HG02763 (cell line): ENCODE measurements at regions not wholly inside any gene's neighbourhood (a gene's known extent, or its start where the extent isn't known, plus 50 kb on each side); places are given as distances from the start of the nearest gene placed in this dataset.
A peak's percentile ranks its signal among the peaks of the same experiment; 100 is the strongest.

Experiments
- ATAC-seq: cut with Tn5 transposase; IDR thresholded peaks from one replicate; pipeline ENCODE4 v1.9.1; 2021; ENCODE audit warnings: mild to moderate bottlenecking, moderate library complexity; ENCODE audit not compliant: unreplicated experiment

- no peak for ATAC-seq
Observed at GRCh38 chr1:110816945-110817344, 56.0 kb upstream of the CD53 start.

- no peak for ATAC-seq
Observed at GRCh38 chr1:110811529-110811928, 61.4 kb upstream of the CD53 start.

- no peak for ATAC-seq
Observed at GRCh38 chr1:110800079-110800478, 72.9 kb upstream of the CD53 start.

GRCh38 chr1:110798691-110799256 is 74.2 kb upstream of the CD53 start:
- no peak for ATAC-seq

- ATAC-seq: no peak
Observed at GRCh38 chr1:110788673-110789072, 84.3 kb upstream of the CD53 start.

GRCh38 chr1:110787328-110788071 is 85.4 kb upstream of the CD53 start:
- ATAC-seq: peak; percentile 80

- ATAC-seq: peak; percentile 40
Observed at GRCh38 chr1:110786802-110787327, 86.1 kb upstream of the CD53 start.

GRCh38 chr1:110785612-110786011 is 87.3 kb upstream of the CD53 start:
- no peak for ATAC-seq

GRCh38 chr1:110785055-110785454 is 87.9 kb upstream of the CD53 start:
- no peak for ATAC-seq

- no peak for ATAC-seq
Observed at GRCh38 chr1:110783292-110783918, 89.5 kb upstream of the CD53 start.

GRCh38 chr1:110781525-110781924 is 91.4 kb upstream of the CD53 start:
- no peak for ATAC-seq

GRCh38 chr1:110780600-110781484 is 92.1 kb upstream of the CD53 start:
- ATAC-seq: no peak

GRCh38 chr1:110779636-110780035 is 93.3 kb upstream of the CD53 start:
- no peak for ATAC-seq

- ATAC-seq: no peak
Observed at GRCh38 chr1:110778821-110779220, 94.1 kb upstream of the CD53 start.

GRCh38 chr1:110777228-110777627 is 95.7 kb upstream of the CD53 start:
- no peak for ATAC-seq

GRCh38 chr1:110774398-110774797 is 98.5 kb upstream of the CD53 start:
- no peak for ATAC-seq

GRCh38 chr1:110773813-110774212 is 99.1 kb upstream of the KCNA3 start:
- ATAC-seq: no peak

GRCh38 chr1:110771245-110772022 is 96.7 kb upstream of the KCNA3 start:
- ATAC-seq: no peak

- ATAC-seq: no peak
Observed at GRCh38 chr1:110770832-110771231, 96.1 kb upstream of the KCNA3 start.

GRCh38 chr1:110768605-110769004 is 93.9 kb upstream of the KCNA3 start:
- no peak for ATAC-seq
